KBM-7 (cell line): ENCODE measurements at regions not wholly inside any gene's neighbourhood (a gene's known extent, or its start where the extent isn't known, plus 50 kb on each side); places are given as distances from the start of the nearest gene placed in this dataset.
"Not testable (repeated sequence)": the region's sequence is repeated elsewhere in the genome, so short reads cannot be mapped to it uniquely, and the experiment has no call there.

Experiments used
- DNase-seq: peaks from one replicate; pipeline ENCODE4 v3.0.0-alpha.2; 2015
- in situ Hi-C: fragments of 300-500 bp; cut with MboI; formaldehyde crosslinking; loops from 2 replicates; pipeline ENCODE4 v1.14.3; 2020; ENCODE audit warnings: low sequenced_read_pairs, low pct_unique_long_range_greater_than_20kb, mixed read lengths

- in situ Hi-C loops = not testable (repeated sequence)
Measured at GRCh38 chr7:32765649-32766251, 125.8 kb downstream of the KBTBD2 start.

GRCh38 chr7:32765185-32765584, 126.4 kb downstream of the KBTBD2 start:
- in situ Hi-C loops = no loop called here
- DNase-seq = no peak

More at GRCh38 chr7:32765649-32766251, 125.8 kb downstream of the KBTBD2 start:
- DNase-seq = peak; percentile 25

DNA sequence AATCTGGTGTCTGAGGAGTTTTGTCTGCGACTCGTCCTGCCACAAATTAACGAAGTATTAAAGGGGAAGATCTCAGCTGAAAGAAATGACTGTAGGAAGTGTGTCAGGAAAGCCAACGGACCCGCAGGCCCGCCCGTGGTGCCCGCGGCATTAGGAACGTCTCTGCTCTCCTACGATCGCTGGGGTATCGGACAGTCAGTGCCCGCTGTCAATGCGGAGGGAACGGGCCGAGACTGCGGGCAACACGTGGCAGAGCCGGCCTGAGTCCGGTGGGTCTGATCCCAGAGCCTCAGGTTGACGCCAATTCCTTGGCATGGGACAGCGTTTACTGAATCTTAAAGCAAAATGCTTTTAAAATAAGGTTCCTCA, 128.7 kb downstream of the KBTBD2 start:
- no peak for DNase-seq

GRCh38 chr7:32762206-32762924, 129.2 kb downstream of the KBTBD2 start:
- in situ Hi-C loops, DNase-seq: not testable (repeated sequence)

More for the DNA sequence above, 128.7 kb downstream of the KBTBD2 start:
- in situ Hi-C loops = no loop called here

DNA sequence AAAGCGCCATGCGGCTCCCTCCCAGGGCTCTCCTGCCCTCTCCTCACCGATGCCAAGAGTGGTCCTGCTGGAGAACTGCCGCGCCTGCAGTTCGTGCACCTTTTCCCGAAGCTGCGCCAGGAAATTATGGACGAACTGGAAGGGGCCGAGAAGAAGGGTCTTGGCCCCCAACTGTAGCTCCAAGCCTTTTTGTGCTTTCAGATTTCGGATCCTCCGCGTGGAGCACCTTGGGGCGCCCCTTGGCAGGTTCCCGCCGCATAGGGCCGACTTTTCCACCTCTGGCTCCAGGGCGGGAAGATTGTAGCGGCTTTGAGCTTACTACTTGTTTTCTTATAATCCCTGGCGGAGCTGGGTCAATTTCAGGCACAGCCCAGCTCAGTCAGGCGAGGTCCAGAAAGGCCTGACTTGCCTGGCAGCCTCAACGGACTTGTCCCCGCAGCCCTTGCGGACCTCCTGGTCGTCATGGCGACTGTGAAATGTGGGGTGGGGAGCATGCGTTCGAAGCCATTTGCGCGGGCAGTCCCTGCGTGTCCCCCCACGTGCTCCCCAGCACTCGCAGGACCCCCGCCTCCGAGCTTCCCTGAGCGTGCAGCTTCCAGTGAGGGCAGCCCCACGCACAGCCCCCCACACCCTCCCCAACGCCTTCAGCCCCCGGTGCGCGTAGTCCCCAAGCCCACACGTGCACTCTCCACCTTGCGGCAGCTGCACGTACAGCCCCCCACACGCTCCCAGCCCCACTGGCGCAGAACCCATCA, 129.9 kb downstream of the KBTBD2 start:
- DNase-seq = no peak
- in situ Hi-C loops = no loop called here

DNA sequence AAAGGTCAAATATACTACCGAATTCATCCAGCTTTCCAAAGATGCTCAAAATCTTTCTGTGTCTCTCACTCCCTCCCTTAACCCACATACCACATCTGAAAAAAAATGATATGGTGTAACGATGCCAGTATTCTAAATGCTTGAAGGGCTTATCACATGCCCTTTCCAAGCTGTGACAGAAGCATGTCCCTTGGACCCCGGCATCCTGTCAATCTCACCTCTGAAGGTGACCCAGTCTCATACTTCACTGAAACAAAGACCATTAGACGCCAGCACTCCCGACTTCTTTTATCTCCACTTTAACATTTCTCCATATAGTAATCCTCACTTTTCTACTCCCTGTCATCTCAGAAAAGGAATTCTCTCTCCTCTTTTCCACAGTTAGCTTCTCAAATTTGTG, 130.8 kb downstream of the KBTBD2 start:
- in situ Hi-C loops, DNase-seq: not testable (repeated sequence)

DNA sequence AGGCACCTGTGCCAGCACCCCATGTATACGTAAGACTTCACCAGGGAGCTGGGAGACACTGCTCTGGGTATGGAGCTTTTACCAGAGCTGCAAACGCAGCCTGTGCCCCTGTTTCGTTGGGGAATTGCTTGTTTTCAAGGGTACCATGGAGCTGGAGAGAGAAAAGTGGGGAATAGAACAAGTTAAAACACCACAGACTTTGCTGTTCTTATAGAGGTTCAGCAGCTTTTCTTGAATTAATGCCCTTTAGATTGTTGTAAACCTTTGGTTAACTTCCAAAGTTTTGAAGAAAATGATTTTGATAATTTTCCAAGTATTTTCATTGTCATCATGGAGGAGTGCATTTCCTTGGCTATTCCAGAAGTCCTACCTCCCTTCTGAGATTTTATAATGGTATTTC, 131.7 kb downstream of the KBTBD2 start:
- in situ Hi-C loops, DNase-seq: not testable (repeated sequence)

DNA sequence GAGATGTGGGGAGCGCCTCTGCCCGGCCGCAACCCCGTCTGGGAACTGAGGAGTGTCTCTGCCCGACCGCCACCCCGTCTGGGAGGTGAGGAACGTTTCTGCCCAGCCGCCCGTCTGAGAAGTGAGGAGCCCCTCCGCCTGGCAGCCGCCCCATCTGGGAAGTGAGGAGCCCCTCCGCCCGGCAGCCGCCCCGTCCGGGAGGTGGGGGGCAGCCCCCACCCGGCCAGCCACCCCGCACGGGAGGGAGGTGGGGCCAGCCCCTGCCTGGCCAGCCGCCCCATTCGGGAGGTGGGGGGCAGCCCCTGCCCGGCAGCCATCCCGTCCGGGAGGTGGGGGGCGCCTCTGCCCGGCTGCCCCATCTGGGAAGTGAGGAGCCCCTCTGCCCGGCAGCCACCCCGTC, 137.7 kb downstream of the KBTBD2 start:
- DNase-seq, in situ Hi-C loops: not testable (repeated sequence)

DNA sequence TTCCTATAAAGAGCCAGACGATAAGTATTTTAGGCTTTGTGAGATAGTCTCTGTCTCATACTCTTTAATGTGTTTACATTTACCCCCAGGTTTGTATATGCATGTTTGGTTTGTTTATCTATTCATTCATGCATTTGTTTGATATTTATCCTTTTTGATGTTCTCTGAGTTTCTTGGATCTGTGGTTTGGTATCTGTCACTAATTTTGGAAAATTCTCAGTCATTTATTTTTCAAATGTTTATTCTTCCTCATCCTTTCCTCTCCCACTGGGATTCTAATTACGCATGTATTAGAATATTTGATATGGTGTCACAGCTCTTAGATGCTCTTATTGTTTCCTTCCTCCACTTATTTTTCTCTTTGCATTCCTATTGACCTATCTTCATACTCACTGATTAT, 143.2 kb downstream of the KBTBD2 start:
- in situ Hi-C loops, DNase-seq: not testable (repeated sequence)

DNA sequence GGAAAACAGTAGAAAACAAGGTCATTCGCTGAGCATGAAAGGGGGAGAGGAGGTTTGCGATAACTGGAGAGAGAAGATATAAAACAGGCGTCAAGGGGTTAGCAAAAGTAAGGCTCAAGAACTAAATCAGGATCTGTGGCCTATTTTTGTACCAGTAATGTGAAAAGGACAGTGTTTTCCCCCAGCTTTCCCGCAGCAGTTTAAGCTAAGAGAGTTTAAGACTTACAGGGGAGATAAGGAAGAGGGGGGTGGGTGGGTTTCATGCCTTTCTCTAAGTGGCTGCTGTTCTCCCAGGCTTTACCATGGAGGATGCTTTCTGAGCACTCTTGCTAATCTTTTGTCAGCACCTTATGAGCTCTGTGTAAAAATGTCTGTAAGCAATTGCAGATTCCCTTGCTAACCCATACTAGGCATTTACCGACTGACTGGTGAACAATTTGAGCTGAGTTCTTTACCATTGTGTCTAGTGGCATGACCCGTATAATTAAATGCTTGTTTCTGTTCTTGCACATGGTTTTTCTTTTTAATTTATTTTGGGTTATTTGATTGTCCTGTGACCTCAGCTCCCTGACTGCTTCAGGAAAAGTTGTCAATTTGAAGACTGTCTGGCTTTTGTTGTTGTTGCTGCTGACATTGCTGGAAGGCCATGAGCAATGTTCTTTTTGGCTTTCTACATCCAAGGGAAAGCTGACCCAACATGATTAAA, 144.0 kb downstream of the KBTBD2 start:
- DNase-seq, in situ Hi-C loops: not testable (repeated sequence)

GRCh38 chr7:32741853-32742476, 149.6 kb downstream of the KBTBD2 start:
- in situ Hi-C loops, DNase-seq: not testable (repeated sequence)

GRCh38 chr7:32739749-32740148, 151.8 kb downstream of the KBTBD2 start:
- in situ Hi-C loops, DNase-seq: not testable (repeated sequence)

- DNase-seq, in situ Hi-C loops: not testable (repeated sequence)
Measured at GRCh38 chr7:32738390-32738789, 153.2 kb downstream of the KBTBD2 start.

GRCh38 chr7:32732767-32733166, 158.8 kb downstream of the KBTBD2 start:
- DNase-seq, in situ Hi-C loops: not testable (repeated sequence)

- peak; percentile 49 for DNase-seq
Measured at GRCh38 chr7:32729335-32729675, 162.3 kb downstream of the KBTBD2 start.

DNA sequence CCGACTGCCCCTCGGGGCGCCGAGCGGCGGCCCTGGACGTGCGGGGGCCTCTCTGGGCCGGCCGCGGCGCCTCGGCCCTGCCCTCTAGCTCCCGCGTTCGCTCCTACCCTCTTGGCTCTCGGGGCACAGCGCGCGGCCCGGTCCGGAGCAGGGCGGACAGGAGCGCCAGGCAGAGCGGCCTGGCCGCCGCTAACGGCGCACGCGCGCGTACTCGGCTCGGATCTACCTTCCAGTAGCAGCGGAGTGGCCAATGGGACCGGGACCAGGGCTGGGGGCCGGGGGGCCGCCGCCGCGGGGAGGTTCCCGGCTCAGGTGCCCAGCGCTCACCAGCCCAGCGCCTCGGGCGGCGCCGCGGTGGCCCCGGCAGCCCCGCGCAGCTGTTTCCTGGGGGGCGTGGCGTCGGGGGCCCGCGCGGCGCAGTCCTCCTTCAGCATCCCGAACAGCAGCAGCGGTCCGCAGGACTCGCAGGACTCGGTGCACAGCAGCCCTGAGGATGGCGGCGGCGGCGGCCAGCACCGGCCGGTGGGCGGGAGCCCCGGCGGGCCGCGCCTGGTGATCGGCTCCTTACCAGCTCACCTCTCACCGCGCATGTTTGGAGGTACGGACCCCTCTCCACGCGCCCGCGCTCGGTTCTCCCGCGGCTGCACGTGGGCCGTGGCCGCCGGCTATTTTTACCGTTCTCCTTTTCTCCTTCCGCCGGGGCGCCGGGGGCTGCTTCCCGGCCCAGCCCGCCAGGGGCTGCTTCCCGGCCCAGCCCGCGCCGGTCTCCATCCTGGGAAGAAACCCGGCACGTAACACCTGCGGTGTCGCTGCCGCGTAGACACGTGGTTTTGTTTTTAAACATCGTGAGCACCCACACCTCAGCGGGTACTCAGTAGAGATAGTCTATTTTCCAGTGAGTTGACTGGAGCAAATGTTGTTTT, 162.9 kb downstream of the KBTBD2 start:
- in situ Hi-C loops = not testable (repeated sequence)
- peak; percentile 81 for DNase-seq

More at GRCh38 chr7:32729335-32729675, 162.3 kb downstream of the KBTBD2 start:
- in situ Hi-C loops = not testable (repeated sequence)

- in situ Hi-C loops = not testable (repeated sequence)
- peak; percentile 68 for DNase-seq
Measured at GRCh38 chr7:32727483-32728411, 163.8 kb downstream of the KBTBD2 start.
